Activated effector memory CD4-positive, alpha-beta T cell treated with Interleukin-2 at 50 U/mL for 16 hours (primary cell): ENCODE measurements at regions not wholly inside any gene's neighbourhood (a gene's known extent, or its start where the extent isn't known, plus 50 kb on each side); places are given as distances from the start of the nearest gene placed in this dataset.
"Not testable (repeated sequence)": the region's sequence is repeated elsewhere in the genome, so short reads cannot be mapped to it uniquely, and the experiment has no call there.

Source experiments
- DNase-seq: peaks from one replicate; pipeline ENCODE4 v3.0.0-alpha.2; 2020

DNA sequence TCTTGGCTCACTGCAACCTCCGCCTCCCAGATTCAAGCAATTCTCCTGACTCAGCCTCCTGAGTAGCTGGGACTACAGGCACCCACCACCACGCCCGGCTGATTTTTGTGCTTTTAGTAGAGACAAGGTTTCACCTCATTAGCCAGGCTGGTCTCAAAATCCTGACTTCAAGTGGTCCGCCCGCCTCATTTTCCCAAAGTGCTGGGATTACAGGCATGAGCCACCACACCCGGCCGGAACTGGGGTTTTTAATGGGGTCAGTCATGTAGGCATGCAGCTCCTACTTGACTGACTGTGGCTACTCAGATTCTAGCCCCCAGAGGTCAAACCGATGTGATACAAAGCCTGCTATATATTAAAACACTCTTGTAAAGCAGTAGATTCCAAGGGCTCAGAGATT is 631.7 kb downstream of the MAT2B start:
- DNase-seq: no peak

DNA sequence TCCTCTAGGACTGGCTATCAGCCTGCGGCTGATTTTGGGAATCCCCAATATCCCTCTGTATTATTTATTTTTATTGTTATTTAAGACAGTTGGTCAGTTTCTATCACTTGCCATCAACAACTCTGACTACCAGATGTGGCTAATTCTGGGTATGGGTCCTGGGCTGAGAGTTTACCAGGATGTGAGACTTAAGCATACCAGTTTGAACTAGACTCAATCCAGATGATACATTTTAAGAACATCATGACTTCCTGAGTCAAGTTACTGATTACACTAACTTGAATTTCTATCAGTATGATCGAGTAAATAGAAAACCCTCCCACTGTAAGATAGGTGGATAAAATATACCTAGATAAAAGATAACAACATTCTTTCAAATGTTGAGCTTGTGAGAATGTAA is 634.0 kb downstream of the MAT2B start:
- no peak for DNase-seq

DNA sequence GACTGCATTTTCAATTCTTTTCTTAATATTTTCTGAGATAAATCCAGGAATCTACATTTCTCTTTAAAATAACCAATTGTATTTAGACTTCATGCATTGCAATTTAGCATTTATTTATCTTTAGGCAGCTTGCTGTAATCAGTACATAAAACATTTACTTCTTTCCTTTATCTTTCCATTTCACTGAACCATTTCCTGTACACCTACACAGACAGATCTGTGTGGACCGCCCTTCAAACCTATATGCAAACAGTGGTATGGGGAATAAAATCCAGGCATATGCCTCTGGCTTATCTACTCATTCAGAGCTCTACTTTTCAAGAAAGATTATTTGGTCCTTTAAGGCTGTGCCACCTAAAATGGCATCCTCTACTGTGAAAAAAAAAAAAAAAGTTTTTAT is 640.0 kb downstream of the MAT2B start:
- DNase-seq: no peak

DNA sequence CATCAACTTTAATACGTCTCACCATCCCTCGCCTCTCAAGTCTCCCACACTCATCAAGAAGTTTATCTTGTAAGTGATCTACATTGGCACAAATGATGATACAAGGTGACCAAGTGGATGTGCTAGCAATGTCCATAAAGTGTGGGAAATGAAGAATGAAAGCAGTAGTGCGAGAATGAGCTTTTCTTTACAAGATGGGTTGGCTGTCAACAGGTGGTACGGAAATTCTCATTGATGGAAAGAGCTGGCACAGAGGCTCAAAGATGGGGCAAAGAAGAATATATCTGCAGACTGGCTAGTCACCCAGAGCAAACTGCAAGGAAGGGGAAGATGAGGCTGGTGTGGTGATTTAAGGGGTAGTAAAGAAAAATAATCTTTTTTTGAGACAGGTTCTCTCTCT is 640.8 kb downstream of the MAT2B start:
- DNase-seq: no peak

DNA sequence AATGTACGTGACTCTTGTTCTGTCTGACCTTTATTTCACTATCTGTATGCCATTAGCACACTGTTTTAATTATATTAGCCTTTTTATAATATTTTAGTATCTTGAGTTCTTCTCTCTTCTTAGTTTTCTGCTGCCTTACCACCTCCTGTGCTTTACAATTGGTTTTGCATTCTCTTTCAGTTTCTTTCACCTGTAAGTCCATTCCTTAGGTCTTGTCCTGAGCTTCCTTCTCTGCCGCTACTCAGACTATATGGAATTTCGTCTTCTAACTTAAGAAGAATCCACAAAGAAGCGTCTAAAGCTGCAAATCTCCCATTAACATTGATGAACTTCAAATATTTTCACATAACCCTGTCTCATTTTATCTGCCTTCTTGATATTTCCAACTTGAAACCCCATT is 642.9 kb downstream of the MAT2B start:
- DNase-seq: no peak

DNA sequence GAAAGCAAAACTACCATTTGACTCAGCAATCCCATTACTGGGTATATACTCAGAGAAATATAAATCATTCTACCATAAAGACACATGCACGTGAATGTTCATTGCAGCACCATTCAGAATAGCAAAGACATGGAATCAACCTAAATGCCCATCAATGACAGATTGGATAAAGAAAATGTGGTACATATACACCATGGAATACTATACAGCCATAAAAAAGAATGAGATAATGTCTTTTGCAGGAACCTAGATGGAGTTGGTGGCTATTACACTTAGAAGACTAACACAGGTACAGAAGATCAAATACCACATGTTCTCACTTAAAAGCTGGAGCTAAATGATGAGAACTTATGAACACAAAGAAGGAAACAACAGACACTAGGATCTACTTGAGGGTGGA is 647.1 kb downstream of the MAT2B start:
- DNase-seq: not testable (repeated sequence)

DNA sequence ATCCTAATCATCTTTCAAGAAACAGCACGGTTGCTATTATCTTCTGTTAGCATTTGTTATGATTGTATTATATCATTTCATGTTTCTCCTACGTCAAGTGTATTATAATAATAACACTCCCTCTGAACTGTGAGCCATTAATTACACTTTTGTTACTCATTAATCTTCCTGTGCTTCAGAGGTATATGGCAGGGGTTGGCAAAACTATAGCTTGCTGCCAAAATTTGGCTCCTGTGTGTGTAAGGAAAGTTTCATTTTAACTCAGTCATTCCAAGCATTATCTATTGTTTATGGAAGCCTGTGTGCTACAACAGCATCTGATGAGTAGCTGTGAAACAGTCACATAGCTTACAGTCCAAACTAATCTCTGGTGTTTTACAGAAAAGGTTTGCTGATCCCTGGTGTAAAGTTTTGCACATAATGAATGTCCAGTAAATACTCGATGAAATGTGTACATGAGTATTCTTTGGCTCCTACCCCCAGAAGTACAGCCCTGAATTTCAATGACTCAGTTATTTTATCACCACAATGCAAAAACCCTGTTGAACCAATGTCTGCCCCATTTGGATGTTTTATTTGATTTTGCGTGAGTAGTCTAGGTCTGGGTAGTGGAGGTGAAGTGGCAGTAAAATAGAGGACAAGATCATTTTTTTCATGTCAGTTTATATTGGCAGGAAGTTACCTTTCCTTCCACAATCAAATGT is 648.2 kb downstream of the MAT2B start:
- DNase-seq: no peak

DNA sequence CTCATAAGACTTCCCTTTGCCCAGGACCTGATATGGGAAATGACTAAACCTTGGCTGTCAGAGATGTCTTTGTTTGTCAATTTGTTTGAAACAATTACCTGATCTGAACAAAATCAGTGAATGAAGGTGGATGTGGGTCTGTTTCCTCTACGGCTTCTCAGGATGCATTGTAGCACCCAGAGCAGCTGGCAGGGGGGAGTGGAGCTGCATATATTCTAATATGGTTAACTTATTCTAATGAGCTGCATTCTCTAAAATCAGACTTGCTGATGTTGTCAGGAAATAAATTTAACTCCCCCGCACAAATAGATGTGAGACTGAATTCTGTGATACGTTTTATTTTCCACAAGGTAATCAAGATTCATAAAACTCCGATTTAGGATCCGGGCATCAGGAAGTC is 665.4 kb downstream of the MAT2B start:
- DNase-seq: no peak

DNA sequence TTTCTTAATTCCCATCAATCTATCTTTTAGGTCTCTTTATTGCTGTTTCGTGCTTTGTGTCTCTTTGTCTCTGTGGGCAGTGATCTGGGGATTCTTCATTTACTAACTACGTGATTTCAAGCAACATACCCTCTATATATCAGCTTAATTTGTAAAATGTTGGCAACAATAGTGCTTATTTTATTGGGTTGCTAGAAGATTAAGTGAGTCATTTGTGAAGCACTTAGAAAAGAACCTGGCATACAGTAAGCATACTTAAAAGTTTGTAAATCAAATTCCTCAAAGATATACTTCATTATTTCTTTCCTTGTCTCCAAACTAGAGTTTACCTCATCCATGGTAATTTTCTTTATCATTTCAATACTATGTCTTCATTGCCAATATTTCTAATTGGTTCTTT is 669.7 kb downstream of the MAT2B start:
- no peak for DNase-seq

DNA sequence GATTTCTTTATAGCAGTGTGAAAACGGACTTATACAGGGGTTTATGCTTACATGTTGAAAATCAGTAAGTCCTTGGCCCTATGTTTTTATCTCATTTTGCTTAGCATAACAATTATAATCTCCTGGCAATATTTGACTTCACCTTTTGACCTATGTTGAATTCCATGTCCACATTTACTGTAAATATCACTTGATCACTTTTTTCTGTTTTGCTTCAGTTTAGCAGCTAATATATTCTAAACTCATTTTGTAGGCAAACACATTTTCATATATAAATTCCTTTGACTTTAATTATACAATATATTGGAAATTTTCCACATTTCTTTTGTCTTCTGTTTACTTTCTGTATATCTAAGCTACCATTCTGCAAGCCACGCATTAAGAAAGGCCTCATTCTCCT is 674.0 kb downstream of the MAT2B start:
- DNase-seq: no peak

DNA sequence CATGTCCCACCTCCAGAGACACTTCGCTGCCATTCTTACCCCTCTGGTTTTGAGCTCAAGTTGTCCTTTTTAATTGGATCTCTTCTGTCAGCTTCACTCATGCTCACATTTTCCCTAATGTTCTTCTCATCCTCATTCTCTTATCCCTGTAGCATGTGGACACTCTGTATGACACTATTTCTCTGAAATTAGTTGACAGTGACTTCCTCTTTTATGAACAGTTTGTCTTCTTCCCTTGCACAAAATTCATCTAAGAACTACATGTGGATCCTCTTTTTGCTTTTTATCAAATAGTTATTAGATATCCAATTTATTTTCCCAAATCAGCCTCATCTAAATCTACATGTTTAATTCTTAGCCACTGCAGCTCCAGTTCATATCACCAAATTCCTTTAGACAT is 676.2 kb downstream of the MAT2B start:
- DNase-seq: no peak

DNA sequence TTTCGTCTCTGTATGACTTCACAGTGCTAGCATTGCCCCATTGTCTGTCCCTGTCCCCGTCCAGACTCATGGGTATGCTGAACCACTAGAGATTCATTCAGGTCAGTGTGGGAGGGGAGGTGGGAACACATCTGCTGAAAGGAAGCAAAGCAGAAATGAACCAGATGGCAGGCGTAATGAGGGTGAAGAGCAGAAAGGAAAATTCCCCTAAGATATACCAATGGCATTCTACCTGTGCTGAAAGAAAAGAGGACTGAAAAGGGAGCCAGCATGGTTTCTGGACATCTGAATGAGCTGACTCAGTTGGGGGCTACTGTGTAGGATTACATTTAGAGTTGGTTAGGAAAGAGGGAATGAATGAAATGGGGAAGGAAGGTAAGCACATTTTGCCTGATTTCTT is 678.7 kb downstream of the MAT2B start:
- no peak for DNase-seq

DNA sequence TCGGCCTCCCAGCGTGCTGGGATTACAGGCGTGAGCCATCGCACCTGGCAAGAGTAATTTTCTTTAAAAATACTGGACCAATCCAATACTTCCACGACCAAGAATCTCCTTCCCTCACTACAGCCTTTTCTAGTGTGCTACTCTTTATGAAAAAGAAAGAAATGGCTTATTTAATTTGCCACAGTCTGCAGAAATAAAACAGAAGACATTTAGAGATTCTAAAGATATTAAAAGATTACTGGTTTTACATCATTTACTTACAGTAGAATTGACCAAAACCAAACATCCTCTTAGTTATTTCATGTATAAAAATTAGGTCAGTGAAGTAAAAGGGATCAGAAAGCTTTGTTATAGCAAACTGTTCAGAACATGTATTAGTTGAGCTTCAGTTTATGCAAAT is 679.6 kb downstream of the MAT2B start:
- DNase-seq: no peak

DNA sequence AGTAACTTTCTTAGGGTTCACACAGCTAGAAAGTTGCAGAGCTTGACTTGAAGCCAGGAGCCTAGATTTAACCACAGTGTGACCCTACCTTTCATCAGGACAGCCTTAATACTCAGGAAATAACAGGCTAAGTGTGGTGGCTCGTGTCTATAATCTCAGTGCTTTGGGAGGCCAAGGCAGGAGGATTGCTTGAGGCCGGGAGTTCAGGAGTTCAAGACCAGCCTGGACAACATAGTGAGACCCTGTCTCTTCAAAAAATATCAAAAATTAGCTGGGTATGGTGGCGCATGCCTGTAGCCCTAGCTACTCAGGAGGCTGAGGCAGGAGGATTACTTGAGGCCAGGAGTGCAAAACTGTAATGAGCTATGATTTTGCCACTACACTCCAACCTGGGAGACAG is 681.1 kb downstream of the MAT2B start:
- no peak for DNase-seq

DNA sequence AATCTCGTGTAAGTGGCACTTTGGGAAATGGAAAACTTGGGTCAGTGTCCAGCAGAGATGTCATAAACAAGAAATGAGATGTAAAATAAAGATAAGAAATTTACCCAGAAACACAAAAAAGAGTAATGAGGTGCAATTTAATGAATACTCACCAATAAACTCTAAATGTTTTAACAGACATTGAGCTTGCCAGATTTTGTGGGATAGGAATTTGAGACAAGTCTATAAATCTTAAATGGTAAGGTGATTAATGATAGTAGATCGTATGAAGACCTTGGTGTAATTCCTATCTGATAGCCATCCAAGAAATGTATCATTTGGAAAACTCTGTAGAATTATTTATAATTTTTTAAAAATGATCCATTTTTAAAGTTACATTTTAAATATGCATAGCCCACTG is 682.4 kb downstream of the MAT2B start:
- no peak for DNase-seq

DNA sequence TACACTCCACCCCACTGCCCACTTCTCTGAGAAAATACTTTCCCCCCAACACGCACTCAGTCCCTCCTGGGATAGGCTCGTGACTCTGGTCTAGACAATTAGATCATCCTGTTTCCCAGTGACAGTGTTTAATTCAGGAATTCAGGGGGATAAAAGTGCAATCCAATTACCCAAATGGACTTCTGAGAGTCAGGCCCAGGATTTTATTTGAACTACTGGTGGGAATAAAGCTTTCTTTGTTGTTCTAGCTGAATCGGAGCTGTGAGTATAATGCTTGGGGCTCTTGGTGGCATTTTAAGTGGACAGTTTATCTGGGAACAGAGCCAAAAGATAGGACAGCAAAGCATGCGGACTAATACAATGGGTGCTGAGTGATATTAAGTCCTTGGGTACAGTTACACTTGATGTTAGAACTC is 683.3 kb downstream of the MAT2B start:
- DNase-seq: no peak

DNA sequence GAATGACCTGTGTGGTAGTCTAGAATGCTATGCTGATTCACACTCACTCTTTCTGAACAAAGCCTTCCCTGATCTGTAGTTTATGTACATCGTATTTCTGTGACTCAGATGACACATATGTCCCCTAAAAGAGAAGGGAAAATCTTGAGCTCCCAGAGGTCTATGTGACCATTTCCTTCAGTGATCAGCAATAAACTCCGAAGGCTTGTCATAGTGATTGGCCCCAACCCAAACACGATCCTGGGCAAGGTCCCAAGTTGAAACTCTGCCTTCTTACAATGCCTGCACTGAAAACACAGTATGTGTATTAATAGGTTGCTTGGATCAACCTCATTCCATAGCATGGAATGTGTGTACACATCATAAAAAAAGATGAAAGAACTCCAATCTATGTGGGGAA is 685.8 kb downstream of the MAT2B start:
- no peak for DNase-seq

DNA sequence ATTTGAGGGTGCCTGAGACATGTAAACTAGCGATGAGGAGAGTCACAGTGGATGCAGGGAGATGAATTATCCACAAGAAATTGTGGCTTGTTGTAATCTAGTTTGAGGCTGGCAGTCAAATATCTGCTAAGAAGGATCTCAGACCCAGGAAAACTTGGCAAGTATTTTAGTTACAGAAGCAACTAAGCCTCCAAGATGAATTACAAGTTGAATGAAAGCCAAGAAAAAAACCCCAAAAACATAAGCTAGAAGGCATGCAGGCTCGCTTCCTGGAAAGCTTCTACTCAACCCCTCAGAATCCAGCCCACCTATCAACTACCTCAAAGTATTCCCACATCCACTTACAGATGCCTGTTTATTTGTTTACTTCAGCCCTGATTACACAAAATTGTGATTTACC is 696.9 kb downstream of the MAT2B start:
- DNase-seq: no peak

DNA sequence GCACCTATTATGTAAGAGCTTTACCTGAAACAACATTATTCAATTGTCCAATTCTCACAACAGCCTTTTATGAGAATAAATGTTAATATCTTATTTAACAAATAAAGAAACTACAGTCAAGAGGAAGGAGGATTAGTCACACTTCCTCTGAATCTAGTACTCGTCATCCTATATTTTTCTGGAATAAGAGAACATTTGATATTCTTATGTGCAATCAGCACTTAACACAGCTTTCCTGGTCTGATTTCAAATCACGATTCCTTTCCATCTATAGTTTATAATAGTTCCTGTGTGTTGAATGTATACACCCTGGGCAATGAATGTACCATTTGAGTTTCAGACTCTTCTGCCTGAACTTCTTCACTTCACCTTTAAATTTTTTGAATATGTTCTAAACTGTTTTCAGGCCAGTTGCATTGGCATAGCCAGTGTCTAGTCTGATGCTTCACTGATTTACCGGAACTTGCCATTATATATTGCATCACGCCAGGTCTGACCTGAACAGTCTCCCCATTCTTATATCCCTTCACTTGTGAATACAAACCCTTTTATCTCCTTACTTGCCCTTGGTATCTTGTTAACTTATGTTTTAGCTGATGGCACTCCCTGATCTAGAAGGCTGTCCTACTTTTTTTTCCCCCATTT is 698.3 kb downstream of the MAT2B start:
- no peak for DNase-seq

DNA sequence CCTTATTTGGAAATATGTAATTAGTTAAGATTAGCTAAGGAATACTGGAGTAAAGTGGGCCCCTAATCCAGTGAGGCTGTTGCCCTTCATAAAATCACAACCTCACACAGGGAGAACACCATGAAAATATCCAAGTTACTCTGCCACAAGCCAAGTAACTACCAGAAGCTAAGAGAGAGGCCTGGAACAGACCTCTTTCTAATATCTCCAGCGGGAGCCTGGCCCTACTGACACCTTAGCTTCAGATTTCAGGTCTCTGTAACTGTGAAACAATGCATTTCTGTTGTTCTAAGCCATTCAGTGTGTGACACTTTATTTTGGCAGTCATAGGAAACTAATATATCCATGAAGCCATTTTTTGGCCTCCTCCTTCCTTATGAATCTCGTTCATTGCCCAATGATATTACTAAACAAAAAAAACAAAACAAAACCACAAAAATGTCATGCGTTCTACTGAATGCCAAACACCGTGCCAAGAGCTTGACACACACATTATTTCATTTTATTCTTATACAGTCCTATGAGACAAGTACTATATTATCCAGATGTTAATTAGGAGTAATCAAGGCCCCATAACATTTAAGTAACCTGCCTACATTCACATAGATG is 699.0 kb downstream of the MAT2B start:
- no peak for DNase-seq

DNA sequence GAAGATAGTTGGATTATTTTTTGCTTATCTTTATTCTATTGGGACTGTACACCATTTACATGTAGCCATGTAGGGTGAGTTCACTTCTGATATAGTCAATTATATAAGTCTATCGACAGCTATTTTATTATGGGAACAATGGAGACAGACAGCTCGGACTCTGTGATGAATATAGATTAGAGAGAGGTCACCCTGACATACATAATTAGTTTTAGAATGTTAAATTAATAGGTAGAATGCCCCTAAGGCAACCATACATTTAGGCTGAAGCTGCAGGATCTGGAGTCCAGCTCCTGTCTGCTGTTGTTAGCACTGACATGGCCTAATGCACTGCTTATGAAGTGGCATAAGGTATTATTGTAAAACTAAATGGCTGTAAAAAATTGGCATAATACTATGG is 700.8 kb downstream of the MAT2B start:
- no peak for DNase-seq

DNA sequence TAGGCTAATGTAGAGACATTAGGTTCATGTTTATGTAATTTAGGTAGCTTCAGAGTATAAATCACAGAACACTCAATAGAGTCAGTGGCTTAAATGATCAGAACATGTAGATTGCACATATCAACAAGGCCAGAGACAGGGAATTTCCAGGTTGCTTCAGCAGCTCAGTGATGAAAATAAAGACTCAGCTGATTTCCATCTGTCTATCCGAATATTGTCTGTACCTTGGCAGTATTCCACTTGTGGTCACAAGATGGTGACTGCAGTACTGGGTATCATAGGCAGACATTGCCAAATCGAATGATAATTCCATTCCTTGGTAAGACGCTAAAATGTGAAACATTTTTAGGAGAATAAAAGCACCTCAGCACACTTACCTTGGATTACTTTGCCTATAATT is 702.2 kb downstream of the MAT2B start:
- no peak for DNase-seq

DNA sequence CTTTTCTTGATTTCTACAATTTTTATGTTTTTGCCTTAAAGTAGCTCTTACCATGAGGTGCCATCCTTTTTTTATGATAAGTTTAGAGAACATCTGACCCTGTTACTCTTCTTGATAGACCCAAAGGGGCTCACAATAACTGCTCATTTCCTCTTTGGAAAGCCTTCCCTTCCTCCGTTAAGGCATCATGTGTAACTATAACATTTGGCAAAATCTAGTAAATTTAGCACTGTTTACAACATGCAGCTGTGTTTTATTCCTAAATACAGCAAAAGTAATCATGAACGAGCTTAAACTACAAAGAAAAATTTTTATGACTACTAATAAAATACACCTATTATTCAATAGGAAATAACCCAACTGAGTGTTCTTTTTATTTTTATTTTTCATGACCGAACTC is 705.1 kb downstream of the MAT2B start:
- DNase-seq: no peak

DNA sequence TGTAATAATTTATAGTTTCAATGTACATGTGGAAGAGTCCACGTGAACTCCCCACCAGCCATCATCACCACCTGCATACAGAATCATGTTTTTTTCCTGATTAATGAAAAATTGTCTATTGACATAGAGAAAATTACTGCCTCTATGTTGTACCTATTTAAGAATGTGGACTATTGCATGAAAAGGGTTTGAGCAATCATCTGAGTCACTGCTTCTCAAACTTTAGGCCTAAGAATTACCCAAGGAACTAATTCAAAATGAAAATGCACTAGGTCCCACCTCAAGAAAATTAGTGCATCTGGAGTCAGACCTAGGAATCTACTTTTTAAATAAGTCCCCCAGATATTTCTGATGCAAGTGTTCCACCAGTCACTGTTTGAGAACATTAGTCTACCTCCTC is 709.3 kb downstream of the MAT2B start:
- DNase-seq: no peak

DNA sequence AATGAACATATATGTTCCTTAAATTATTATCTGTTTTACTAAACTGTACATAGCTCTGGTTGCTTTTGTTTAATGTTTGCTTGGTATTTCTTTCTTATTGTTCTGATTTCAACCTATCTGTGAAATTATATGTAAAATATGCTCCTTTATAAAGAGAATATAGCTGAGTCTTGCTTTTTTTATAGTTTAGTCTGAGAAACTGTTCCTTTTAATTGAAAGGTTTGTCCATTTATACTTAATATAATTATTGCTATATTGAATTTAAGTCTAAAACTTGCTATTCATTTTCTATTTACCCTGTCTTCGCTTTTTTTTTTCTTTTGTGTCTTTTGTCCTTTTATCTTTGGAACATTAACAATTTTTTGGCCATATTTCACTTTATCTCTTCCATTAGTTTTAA is 712.0 kb downstream of the MAT2B start:
- DNase-seq: no peak
